ENCODE measurements at regions not wholly inside any gene's neighbourhood (a gene's known extent, or its start where the extent isn't known, plus 50 kb on each side); places are given as distances from the start of the nearest gene placed in this dataset.

DNA sequence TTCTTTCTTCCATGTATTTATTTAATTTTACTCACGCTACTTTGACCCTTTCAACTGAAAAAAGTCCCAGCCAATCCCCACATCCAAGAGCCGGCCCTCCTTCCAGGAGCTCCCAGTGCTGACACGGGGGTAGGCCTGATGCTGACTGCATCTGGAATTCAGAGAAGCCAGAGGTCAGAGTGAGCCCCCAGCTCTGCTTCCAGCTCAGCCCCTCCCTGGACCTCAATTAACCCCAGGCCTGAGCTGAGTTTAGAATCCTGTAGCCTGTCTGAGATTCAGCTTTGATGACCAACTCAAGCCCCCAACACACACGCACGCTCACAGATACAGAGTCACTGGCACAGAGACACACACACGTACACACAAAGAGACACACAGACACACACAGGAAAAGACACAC is 247.9 kb downstream of the NPHP4 start:
- Histone ChIP-seq H3K9me2 (ENCODE audit: insufficient read depth) (no peaks in the 10 kb centered on the region), H3K27me3 (ENCODE audit: insufficient read depth, low read length) (peaks cover 15% of the 10 kb centered on the region; the same call in 1 of the 2 replicates), H3K36me3 (ENCODE audit: control insufficient read depth in 1 of 2, insufficient read depth in 2 of 2, low read length in 2 of 2) (no peaks in the 10 kb centered on the region), H4K20me1 (ENCODE audit: insufficient read depth) (no peaks in the 10 kb centered on the region), H3K27ac (ENCODE audit: low read depth, low read length) (no peak overlapping the region), H2AFZ (ENCODE audit: low read depth, low read length, poor library complexity, severe bottlenecking) (no peak overlapping the region), H3K4me1 (ENCODE audit: control insufficient read depth in 1 of 2, insufficient read depth in 2 of 2, low read length in 2 of 2) (no peaks in the 10 kb centered on the region), H3K4me2 (ENCODE audit: low read length) (no peak overlapping the region), H3K79me2 (ENCODE audit: insufficient read depth, low read length) (no peaks in the 10 kb centered on the region), H3K9me3 (ENCODE audit: control insufficient read depth in 1 of 2, insufficient read depth in 1 of 2, low read depth in 1 of 2, low read length in 2 of 2) (no peaks in the 10 kb centered on the region), H3K4me3 (replicated peaks in 1 of 2; ENCODE audit: low read depth in 1 of 2, low read length in 2 of 2) (no peak overlapping the region), H3K9ac (ENCODE audit: low read length) (no peak overlapping the region)
- no TSS peak for BruUV-seq (replicated peaks)
- RAD21 ChIA-PET (ENCODE audit: low non-redundant PET in 1 of 2, low total read pairs in 2 of 2, uncharacterized antibody in 2 of 2, unreplicated experiment in 2 of 2) = no interaction called here
- POLR2A ChIA-PET = no interaction called here
- TF ChIP-seq TCF7L2 (IDR thresholded peaks at IDR 0.05; ENCODE audit: borderline replicate concordance, extremely low read depth, insufficient read depth, insufficient read length) (no peak), SRF (IDR thresholded peaks at IDR 0.05; ENCODE audit: low read depth) (no peak), ATF3 (IDR thresholded peaks at IDR 0.05) (no peak), RAD21 (IDR thresholded peaks at IDR 0.05; ENCODE audit: low read depth) (no peak), POLR2AphosphoS5 (IDR thresholded peaks at IDR 0.05; ENCODE audit: low read depth, low read length) (no peak), SIN3A (IDR thresholded peaks at IDR 0.05; ENCODE audit: low read depth) (no peak), EZH2phosphoT487 (IDR thresholded peaks at IDR 0.05; ENCODE audit: borderline replicate concordance) (no peak), FOSL1 (IDR thresholded peaks at IDR 0.05; ENCODE audit: low read depth) (no peak), ELF1 (IDR thresholded peaks at IDR 0.05; ENCODE audit: borderline replicate concordance, low read depth) (no peak), CEBPB (IDR thresholded peaks at IDR 0.05; ENCODE audit: low read depth) (no peak), SP1 (IDR thresholded peaks at IDR 0.05; ENCODE audit: low read depth) (no peak), ZBTB33 (IDR thresholded peaks at IDR 0.05; ENCODE audit: extremely low read depth, insufficient replicate concordance, low read length) (no peak), ZNF274 (IDR thresholded peaks at IDR 0.05; ENCODE audit: low read depth, low read length) (no peak), YY1 (IDR thresholded peaks at IDR 0.05; ENCODE audit: extremely low read depth, insufficient replicate concordance, low read depth, low read length) (no peak), POLR2A (IDR thresholded peaks at IDR 0.05; ENCODE audit: borderline replicate concordance, extremely low read depth, insufficient read depth, insufficient read length) (no peak), CTCF (IDR thresholded peaks at IDR 0.05 in 2 of 3, conservative IDR thresholded peaks at IDR 0.05 in 1 of 3; ENCODE audit: borderline replicate concordance in 1 of 3, insufficient read depth in 1 of 3, low read depth in 2 of 3, low read length in 2 of 3) (no peak), JUND (IDR thresholded peaks at IDR 0.05) (no peak), EGR1 (IDR thresholded peaks at IDR 0.05; ENCODE audit: low read depth) (no peak)
- ATAC-seq (no peak), DNase-seq (ENCODE audit: low read depth, low spot score) (no peak)
- intact Hi-C loops (cut with micrococcal nuclease) = loop anchor here (10.0 kb wide), 1 partner anchor 230 kb away; no protein-coding TSS in a partner anchor
- CTCF ChIA-PET = interaction anchor here (0.8 to 2.0 kb wide), 2 partner anchors 106 to 234 kb away, joined by 3 to 25 read pairs; no protein-coding TSS in a partner anchor

Measured in HCT116 (cell line).